HG03196 (cell line): ENCODE measurements at regions not wholly inside any gene's neighbourhood (a gene's known extent, or its start where the extent isn't known, plus 50 kb on each side); places are given as distances from the start of the nearest gene placed in this dataset.

ENCODE experiments used
- ATAC-seq: cut with Tn5 transposase; IDR thresholded peaks from one replicate; pipeline ENCODE4 v1.9.1; 2021; ENCODE audit not compliant: unreplicated experiment

DNA sequence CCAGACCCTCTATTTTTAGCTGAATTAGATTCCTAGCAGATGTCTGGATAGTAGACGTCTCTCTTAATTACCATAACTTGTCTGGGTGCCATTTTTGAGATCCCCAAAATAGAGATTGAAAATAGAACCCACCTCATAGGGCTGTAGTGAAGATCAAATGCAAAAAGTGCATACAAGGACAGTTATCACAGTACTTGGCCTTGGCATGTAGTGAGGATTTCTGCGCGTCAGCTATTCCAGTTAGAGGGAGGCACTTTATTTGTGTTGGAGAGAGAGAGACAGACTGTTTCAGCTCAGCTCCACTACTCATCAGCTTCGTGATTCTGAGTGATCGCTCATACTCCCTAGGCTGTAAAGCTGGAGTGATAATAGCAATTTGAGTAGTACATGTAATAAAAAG lies 59.6 kb upstream of the CDH13 start:
- ATAC-seq, result no peak

- ATAC-seq, result no peak
Measured at GRCh38 chr16:82563401-82563800, 63.4 kb upstream of the CDH13 start.

GRCh38 chr16:82562183-82562683 lies 64.5 kb upstream of the CDH13 start:
- no peak for ATAC-seq

DNA sequence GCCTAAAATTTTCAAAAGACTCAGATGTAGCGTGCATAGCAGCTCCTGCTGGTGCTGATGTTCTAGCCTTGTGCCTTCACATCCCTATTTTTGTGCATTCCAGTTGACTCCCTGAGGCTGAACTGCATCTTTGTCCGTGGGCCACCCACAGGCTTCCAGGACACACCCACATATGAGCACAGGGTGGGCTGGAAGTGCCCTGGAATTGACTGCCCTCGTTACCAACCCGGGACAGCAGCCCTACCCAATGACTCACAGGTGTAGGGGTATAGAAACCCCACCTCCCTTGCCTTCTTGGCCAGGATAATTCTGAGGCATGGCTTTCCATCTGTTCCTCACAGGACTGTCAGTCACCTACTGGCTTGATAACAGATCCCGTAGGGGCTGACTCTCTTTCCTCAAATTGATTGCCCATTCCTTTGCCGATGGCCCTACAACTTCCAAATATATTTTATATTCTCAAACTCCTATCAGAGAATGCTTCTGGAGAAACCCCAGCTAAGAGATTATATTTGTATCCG lies 65.9 kb upstream of the CDH13 start:
- no peak for ATAC-seq

GRCh38 chr16:82544378-82545160 lies 82.2 kb upstream of the CDH13 start:
- ATAC-seq, result no peak

GRCh38 chr16:82542714-82543113 lies 84.1 kb upstream of the CDH13 start:
- ATAC-seq, result no peak

GRCh38 chr16:82541103-82541502 lies 85.7 kb upstream of the CDH13 start:
- ATAC-seq, result no peak

GRCh38 chr16:82535764-82536163 lies 91.0 kb upstream of the CDH13 start:
- no peak for ATAC-seq

DNA sequence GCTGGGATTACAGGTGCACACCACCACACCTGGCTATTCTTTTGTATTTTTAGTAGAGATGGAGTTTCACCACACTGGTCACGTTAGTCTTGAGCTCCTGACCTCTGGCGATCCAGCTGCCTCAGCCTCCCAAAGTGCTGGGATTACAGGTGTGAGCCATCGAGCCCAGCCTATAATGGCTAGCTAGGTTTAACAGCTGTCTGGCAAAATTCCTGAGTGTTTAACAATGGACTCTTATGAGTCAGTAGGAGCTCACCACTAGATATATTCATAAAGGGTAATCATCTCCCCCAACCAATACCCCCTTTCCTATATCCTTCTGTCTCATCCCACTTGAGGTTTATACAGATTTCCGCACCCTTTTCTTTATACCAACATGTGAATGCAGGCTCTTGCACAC lies 91.5 kb upstream of the CDH13 start:
- no peak for ATAC-seq

- ATAC-seq, result no peak
Measured at GRCh38 chr16:82533189-82533588, 93.6 kb upstream of the CDH13 start.

DNA sequence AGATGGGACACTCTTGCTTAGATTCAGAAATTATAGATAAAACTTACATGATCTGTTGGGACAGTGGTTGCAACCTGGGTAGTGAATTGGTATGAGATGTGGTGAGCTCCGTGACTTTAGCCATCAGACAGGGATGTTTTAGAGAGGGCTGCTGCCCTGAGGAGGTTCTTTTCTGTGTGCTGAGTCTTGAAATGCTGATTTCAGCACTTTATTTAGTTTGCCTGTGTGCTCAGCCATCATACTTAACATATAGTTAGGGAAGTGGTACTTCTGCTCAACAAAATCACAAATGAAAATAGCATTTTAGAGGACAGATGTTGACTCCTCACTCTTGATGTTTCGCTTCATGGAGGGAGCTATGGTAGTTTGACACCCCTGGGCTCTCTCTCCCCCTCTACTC lies 95.9 kb upstream of the CDH13 start:
- ATAC-seq, result no peak

- no peak for ATAC-seq
Measured at GRCh38 chr16:82527101-82527500, 99.7 kb upstream of the CDH13 start.

DNA sequence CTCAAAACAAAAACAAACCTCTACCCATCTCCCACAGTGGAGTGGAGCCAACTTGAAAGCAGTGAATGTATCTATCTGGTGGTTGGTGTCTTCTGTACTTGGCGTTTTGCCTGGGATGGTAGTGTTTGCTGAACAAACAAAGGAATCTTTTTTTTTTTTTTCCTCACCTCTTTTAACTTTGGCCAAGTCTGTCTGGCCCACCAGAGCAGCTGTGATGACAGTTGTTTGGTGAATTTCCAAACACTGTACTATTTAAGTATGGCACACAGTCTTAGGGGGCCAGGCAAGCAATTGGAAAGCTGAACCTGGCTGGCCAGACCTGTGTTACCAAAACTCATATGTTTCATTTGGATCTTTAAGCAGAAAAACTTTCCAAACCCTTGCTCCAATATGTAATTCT lies 101.8 kb upstream of the CDH13 start:
- ATAC-seq, result no peak

- no peak for ATAC-seq
Measured at GRCh38 chr16:82523815-82524214, 103.0 kb upstream of the CDH13 start.

GRCh38 chr16:82522026-82522425 lies 104.7 kb upstream of the CDH13 start:
- ATAC-seq, result no peak

GRCh38 chr16:82518811-82519210 lies 108.0 kb upstream of the CDH13 start:
- ATAC-seq, result no peak

- no peak for ATAC-seq
Measured at GRCh38 chr16:82514262-82514661, 112.5 kb upstream of the CDH13 start.

GRCh38 chr16:82510789-82511305 lies 115.9 kb upstream of the CDH13 start:
- no peak for ATAC-seq

- ATAC-seq, result no peak
Measured at GRCh38 chr16:82509691-82510430, 116.9 kb upstream of the CDH13 start.

- no peak for ATAC-seq
Measured at GRCh38 chr16:82506692-82507670, 119.8 kb upstream of the CDH13 start.

GRCh38 chr16:82504836-82505235 lies 121.9 kb upstream of the CDH13 start:
- no peak for ATAC-seq
